LNCaP clone FGC (cell line): ENCODE measurements at regions not wholly inside any gene's neighbourhood (a gene's known extent, or its start where the extent isn't known, plus 50 kb on each side); places are given as distances from the start of the nearest gene placed in this dataset.

Experiments
- DNase-seq: peaks from one replicate; pipeline ENCODE4 v3.0.0-alpha.2; 2011; ENCODE audit warnings: low read depth
- H3K4me3 ChIP-seq: 2 replicates; pipeline ENCODE4 v1.5.1; 2011; ENCODE audit warnings: mild to moderate bottlenecking, low read depth, low read length, control low read depth
- CTCF ChIP-seq: IDR thresholded peaks from 2 replicates; pipeline ENCODE4 v1.5.1; 2012; ENCODE audit warnings: mild to moderate bottlenecking; ENCODE audit not compliant: control insufficient read depth, insufficient read depth; ENCODE audit errors: extremely low read depth

DNA sequence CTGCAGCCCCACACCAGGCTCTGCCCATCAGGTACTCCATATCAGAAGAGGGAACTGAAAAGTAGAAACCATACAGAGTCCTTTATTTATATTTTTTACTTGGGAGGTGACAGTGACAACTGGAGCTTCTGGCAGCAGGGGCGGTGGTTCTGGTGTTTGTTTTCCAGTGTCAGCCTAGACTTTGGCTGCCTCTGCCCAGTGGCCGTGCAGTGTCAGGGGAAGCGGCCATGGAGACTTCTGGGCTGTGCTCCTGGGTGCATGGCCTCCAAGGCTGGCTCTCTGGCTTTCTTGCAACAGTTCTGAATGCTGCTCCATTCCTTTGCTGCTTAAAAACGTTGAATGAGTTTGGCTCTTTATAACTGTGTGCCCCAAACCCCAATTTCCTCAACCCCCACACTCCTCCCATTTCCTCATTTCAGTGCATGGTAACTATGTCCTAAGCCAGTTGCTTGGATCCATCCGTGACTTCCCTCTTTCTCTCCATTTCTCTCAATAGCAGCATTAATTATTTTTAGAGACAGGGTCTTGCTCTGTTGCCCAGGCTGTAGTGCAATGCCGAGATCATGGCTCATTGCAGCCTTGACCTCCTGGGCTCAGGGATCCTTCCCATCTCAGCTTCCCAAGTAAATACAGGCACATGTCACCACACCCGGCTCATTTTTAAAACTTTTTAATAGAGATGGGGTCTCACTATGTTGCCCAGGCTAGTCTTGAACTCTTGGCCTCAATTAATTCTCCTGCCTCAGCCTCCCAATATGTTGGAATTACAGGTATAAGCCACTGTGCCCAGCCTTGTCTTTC lies 141.1 kb upstream of the SGK1 start:
- TF ChIP-seq CTCF, result no peak
- DNase-seq, result no peak
- H3K4me3 ChIP-seq, result no peak overlapping the region

DNA sequence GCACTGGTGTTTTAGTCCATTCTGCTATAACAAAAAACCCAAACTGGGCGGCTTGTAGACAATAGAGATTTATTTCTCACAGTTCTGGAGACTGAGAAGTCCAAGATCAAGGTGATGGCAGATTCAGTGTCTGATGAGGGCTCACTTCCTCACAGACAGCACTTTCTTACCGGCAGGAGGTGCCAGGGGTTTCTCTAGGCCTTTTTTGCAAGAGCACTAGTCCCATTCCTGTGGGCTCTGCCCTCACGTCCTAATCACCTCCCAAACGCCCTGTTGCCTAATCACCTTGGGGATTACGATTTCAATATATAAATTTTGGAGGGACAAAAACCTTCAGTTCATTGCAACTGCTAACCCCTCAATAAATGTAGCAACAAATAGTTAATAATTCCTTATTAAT lies 140.0 kb upstream of the SGK1 start:
- no peak overlapping the region for H3K4me3 ChIP-seq
- TF ChIP-seq CTCF, result no peak
- DNase-seq, result no peak

- DNase-seq, result no peak
- H3K4me3 ChIP-seq, result no peak overlapping the region
- TF ChIP-seq CTCF, result no peak
These were observed 138.3 kb upstream of the SGK1 start for GRCh38 chr6:134456226-134456625.

DNA sequence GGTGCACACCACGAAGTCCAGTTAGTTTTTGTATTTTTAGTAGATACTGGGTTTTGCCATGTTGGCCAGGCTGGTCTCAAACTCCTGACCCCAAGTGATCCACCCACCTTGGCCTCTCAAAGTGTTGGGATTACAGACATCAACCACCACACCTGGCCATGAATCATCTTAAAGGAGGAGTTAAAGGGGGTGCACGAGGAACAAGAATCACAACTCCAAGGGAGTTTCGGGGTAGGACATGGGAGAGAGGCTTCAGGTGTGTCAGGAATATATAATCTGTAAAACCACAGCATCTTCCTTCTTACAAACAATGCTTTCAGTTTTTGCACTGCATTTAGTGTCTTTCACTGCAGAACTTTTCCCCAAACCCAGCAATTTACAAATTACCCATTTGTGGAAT lies 137.4 kb upstream of the SGK1 start:
- DNase-seq, result no peak
- no peak for TF ChIP-seq CTCF
- no peak overlapping the region for H3K4me3 ChIP-seq

DNA sequence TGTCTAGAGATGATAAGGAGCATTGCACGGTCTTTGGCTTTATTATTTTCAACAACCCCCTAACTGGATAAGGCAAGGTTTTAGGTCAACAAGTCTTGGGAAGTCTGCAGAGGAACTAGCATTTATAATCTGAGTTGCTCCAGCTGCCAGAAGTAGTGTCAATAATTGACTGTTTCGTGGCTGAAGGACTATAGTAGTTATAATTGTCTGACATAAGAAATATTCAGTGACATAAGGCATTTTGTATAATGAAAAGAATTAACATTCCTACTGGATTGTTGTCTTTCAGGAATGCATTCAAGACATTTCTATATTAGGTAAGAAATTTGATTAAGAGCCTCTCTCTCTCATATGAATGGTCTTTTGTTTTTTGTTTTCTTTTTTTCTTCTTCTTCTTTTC lies 136.9 kb upstream of the SGK1 start:
- TF ChIP-seq CTCF, result no peak
- DNase-seq, result no peak
- H3K4me3 ChIP-seq, result no peak overlapping the region

DNA sequence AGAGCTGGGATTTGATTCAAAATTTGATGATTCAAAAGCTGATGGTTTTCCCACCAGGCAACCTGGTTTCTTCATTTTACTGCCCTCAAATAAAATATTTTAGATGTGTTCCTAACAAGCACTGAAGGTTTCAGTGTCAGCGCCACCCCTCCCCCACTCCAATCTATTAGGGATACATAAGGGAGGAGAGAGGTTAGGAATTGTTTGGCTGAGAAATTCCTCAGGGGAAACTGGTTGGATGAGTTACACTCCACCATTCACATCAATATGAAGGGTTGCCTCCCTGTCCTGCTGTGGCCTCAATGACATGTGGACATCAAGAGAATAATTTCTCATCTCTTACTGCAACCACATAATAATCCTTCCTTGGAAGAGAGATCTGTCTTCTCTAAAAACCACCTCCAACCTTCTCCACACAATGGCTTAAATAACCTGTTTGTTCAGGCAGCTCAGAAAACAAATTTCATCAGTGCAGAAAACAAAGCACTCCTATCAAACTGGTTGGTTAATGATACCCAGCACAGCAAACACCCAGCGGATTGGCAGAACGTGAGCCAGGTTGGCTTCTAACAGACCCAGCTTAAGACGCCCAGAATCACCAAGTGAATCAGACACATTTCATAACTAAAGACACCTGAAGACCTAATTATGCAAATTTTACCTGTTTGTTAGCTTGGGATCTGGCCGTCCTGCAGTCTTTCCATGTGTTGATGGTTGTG lies 136.0 kb upstream of the SGK1 start:
- TF ChIP-seq CTCF, result no peak
- no peak overlapping the region for H3K4me3 ChIP-seq
- peak; percentile 26 for DNase-seq

DNA sequence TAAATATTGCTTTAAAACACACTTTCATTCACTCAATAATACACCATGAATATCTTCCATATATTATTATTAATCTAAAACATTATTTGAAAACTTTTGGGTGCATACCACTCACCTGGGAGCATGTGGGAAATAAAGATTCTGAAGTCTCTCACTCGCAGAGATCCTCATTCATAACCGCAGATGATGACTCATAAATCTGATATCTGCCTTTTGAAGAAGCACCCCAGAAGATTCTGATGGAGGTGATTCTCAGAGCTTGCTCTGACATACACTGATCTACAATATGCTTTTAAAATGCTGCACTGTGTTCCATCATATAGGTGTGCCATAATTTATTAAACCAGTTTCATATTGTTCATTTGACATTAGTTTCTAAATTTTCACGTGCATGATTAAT lies 135.0 kb upstream of the SGK1 start:
- no peak for TF ChIP-seq CTCF
- no peak overlapping the region for H3K4me3 ChIP-seq
- no peak for DNase-seq
